Loucy (cell line): ENCODE measurements at regions not wholly inside any gene's neighbourhood (a gene's known extent, or its start where the extent isn't known, plus 50 kb on each side); places are given as distances from the start of the nearest gene placed in this dataset.

Experiments
- H2AFZ ChIP-seq: fragments of 200-600 bp; sonication (generic); 2 replicates; pipeline ENCODE4 v1.6.0; 2016; ENCODE audit warnings: antibody characterized with exemption, mild to moderate bottlenecking, low read length, moderate library complexity
- H3F3A ChIP-seq: fragments of 200-600 bp; 2 replicates; pipeline ENCODE4 v1.6.0; 2016; ENCODE audit warnings: antibody characterized with exemption, low read depth, mild to moderate bottlenecking
- H3K27me3 ChIP-seq: fragments of 200-600 bp; sonication (generic); 2 replicates; pipeline ENCODE4 v1.6.1; 2014; ENCODE audit warnings: low read length, mild to moderate bottlenecking; ENCODE audit not compliant: insufficient read depth, poor library complexity, severe bottlenecking
- H3K36me3 ChIP-seq: fragments of 200-600 bp; sonication (generic); 2 replicates; pipeline ENCODE4 v1.6.1; 2016; ENCODE audit warnings: low read length; ENCODE audit not compliant: insufficient read depth
- H3K4me1 ChIP-seq: fragments of 200-600 bp; sonication (generic); 2 replicates; pipeline ENCODE4 v1.5.1; 2014; ENCODE audit warnings: low read length, mild to moderate bottlenecking; ENCODE audit not compliant: insufficient read depth, poor library complexity, severe bottlenecking
- H3K4me2 ChIP-seq: fragments of 200-600 bp; sonication (generic); 2 replicates; pipeline ENCODE4 v1.6.0; 2014; ENCODE audit warnings: antibody characterized with exemption, low read length, low read depth, mild to moderate bottlenecking; ENCODE audit not compliant: poor library complexity, severe bottlenecking
- H3K4me3 ChIP-seq: fragments of 200-600 bp; sonication (generic); 2 replicates; pipeline ENCODE4 v1.5.1; 2014; ENCODE audit warnings: low read length, mild to moderate bottlenecking, mixed read lengths; ENCODE audit not compliant: poor library complexity, severe bottlenecking
- H3K79me2 ChIP-seq: fragments of 200-600 bp; sonication (generic); 2 replicates; pipeline ENCODE4 v1.6.1; 2014; ENCODE audit warnings: low read length; ENCODE audit not compliant: insufficient read depth
- H3K9ac ChIP-seq: fragments of 200-600 bp; sonication (generic); 2 replicates; pipeline ENCODE4 v1.6.0; 2014; ENCODE audit warnings: mild to moderate bottlenecking, low read depth, low read length, moderate library complexity; ENCODE audit not compliant: poor library complexity, severe bottlenecking
- H3K9me2 ChIP-seq: fragments of 200-600 bp; sonication (generic); replicated peaks from 2 replicates; pipeline ENCODE4 v1.6.1; 2016; ENCODE audit warnings: low read depth, low read length, mixed read lengths
- H3K9me3 ChIP-seq: fragments of 200-600 bp; sonication (generic); 2 replicates; pipeline ENCODE4 v1.6.1; 2014; ENCODE audit warnings: mild to moderate bottlenecking, antibody characterized with exemption, low read length, low read depth; ENCODE audit not compliant: insufficient read depth
- H4K20me1 ChIP-seq: fragments of 200-600 bp; sonication (generic); 2 replicates; pipeline ENCODE4 v1.6.0; 2014; ENCODE audit warnings: antibody characterized with exemption, low read length, mild to moderate bottlenecking; ENCODE audit not compliant: insufficient read depth, poor library complexity, severe bottlenecking
- CTCF ChIP-seq: fragments of 200-600 bp; sonication (generic); conservative IDR thresholded peaks from 2 replicates; pipeline ENCODE4 v1.5.1; 2014; ENCODE audit warnings: mild to moderate bottlenecking, antibody characterized with exemption, low read length
- EZH2phosphoT487 ChIP-seq: fragments of 200-600 bp; IDR thresholded peaks from 2 replicates; pipeline ENCODE4 v1.6.1; 2018; ENCODE audit warnings: antibody characterized with exemption, mild to moderate bottlenecking, moderate library complexity, borderline replicate concordance

- Histone ChIP-seq H3K9me3 (no peaks in the 10 kb centered on the region), H3K9ac (no peak overlapping the region), H4K20me1 (no peaks in the 10 kb centered on the region), H3K4me2 (no peak overlapping the region), H3K4me1 (no peaks in the 10 kb centered on the region), H3K27me3 (no peaks in the 10 kb centered on the region), H3F3A (no peaks in the 10 kb centered on the region), H3K79me2 (no peaks in the 10 kb centered on the region), H2AFZ (no peak overlapping the region), H3K36me3 (no peaks in the 10 kb centered on the region), H3K9me2 (no peaks in the 10 kb centered on the region), H3K4me3 (no peak overlapping the region)
- TF ChIP-seq CTCF (no peak), EZH2phosphoT487 (no peak)
Measured at GRCh38 chr9:90131568-90131967, 511.1 kb downstream of the DIRAS2 start.

- H3K4me2 ChIP-seq: no peak overlapping the region
- no peak overlapping the region for H3K4me3 ChIP-seq
- no peaks in the 10 kb centered on the region for H3K4me1 ChIP-seq
- no peak overlapping the region for H2AFZ ChIP-seq
- no peaks in the 10 kb centered on the region for H3K27me3 ChIP-seq
- H3K9me2 ChIP-seq: no peaks in the 10 kb centered on the region
- no peaks in the 10 kb centered on the region for H3F3A ChIP-seq
- no peak overlapping the region for H3K9ac ChIP-seq
- no peaks in the 10 kb centered on the region for H4K20me1 ChIP-seq
- H3K9me3 ChIP-seq: no peaks in the 10 kb centered on the region
- TF ChIP-seq CTCF (no peak), EZH2phosphoT487 (no peak)
- H3K79me2 ChIP-seq: no peaks in the 10 kb centered on the region
- H3K36me3 ChIP-seq: no peaks in the 10 kb centered on the region
Measured at GRCh38 chr9:90132866-90133265, 509.8 kb downstream of the DIRAS2 start.

- Histone ChIP-seq H3K79me2 (no peaks in the 10 kb centered on the region), H4K20me1 (no peaks in the 10 kb centered on the region), H2AFZ (no peak overlapping the region), H3K4me2 (no peak overlapping the region), H3K36me3 (no peaks in the 10 kb centered on the region), H3K9me3 (no peaks in the 10 kb centered on the region), H3F3A (no peaks in the 10 kb centered on the region), H3K4me3 (no peak overlapping the region), H3K27me3 (no peaks in the 10 kb centered on the region), H3K4me1 (no peaks in the 10 kb centered on the region), H3K9me2 (no peaks in the 10 kb centered on the region), H3K9ac (no peak overlapping the region)
- TF ChIP-seq EZH2phosphoT487 (no peak), CTCF (no peak)
Measured at GRCh38 chr9:90137801-90138200, 504.8 kb downstream of the DIRAS2 start.
